ENCODE measurements at regions not wholly inside any gene's neighbourhood (a gene's known extent, or its start where the extent isn't known, plus 50 kb on each side); places are given as distances from the start of the nearest gene placed in this dataset.

- H3K4me3 ChIP-seq (ENCODE audit: low read depth, low read length), result peak overlapping the region; percentile 59
- TF ChIP-seq, protein P1, sequence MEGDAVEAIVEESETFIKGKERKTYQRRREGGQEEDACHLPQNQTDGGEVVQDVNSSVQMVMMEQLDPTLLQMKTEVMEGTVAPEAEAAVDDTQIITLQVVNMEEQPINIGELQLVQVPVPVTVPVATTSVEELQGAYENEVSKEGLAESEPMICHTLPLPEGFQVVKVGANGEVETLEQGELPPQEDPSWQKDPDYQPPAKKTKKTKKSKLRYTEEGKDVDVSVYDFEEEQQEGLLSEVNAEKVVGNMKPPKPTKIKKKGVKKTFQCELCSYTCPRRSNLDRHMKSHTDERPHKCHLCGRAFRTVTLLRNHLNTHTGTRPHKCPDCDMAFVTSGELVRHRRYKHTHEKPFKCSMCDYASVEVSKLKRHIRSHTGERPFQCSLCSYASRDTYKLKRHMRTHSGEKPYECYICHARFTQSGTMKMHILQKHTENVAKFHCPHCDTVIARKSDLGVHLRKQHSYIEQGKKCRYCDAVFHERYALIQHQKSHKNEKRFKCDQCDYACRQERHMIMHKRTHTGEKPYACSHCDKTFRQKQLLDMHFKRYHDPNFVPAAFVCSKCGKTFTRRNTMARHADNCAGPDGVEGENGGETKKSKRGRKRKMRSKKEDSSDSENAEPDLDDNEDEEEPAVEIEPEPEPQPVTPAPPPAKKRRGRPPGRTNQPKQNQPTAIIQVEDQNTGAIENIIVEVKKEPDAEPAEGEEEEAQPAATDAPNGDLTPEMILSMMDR (IDR thresholded peaks at IDR 0.05; ENCODE audit: low read depth, low read length), result no peak
Measured at GRCh38 chr6:26304797-26305640, 60.0 kb upstream of the BTN3A2 start.

GRCh38 chr6:26305641-26305969 is 59.4 kb upstream of the BTN3A2 start:
- H3K4me3 ChIP-seq (ENCODE audit: low read depth, low read length), result peak overlapping the region; percentile 59
- TF ChIP-seq, protein P1 (IDR thresholded peaks at IDR 0.05; ENCODE audit: low read depth, low read length), result no peak

- TF ChIP-seq, protein P1 (IDR thresholded peaks at IDR 0.05; ENCODE audit: low read depth, low read length), result no peak
- H3K4me3 ChIP-seq (ENCODE audit: low read depth, low read length), result no peak overlapping the region
Measured at GRCh38 chr6:26306232-26306631, 58.8 kb upstream of the BTN3A2 start.

DNA sequence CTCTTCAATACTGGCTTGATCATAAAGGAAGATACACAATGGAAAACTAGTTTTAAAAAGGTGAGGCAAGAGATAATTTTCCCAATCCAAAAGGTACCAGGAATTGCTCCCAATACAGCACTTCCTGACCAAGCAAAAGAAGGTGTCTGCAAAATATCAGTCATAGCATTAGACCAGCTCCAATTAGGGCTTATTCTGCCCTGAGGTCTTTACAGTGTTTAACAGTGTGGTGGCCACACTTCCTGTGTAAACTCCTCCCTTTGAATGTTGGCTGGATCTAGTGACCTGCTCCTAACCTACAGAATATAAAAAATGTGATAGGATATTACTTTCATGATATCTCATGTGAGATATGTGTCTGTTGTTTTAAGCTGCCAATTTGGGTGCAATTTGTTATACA is 57.1 kb upstream of the BTN3A2 start:
- H3K4me3 ChIP-seq (ENCODE audit: low read depth, low read length), result no peak overlapping the region
- TF ChIP-seq, protein P1 (IDR thresholded peaks at IDR 0.05; ENCODE audit: low read depth, low read length), result no peak

DNA sequence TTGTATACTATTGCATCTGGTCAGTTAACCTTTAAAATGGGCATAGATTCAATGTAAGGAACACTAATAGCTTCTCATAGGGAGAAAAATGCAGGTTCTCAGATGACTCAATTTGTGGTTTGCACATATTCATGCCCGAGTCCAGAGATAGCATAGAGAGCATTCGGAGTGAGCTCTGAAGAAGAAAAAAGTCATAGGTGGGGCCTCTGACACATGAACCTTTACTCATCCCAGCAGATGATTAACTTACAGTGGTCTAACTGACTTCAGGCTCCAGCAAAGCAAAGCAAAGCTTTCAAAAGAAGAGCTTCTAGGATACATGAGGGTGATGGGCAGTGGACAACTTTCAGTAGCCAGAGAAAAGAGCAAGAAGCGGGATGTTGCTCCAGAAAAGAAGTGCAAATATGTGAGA is 55.3 kb upstream of the BTN3A2 start:
- 0 out of 2 replicates have a peak overlapping the region, but pooled peaks have one; percentile 6 for H3K4me3 ChIP-seq (ENCODE audit: low read depth, low read length)
- TF ChIP-seq, protein P1 (IDR thresholded peaks at IDR 0.05; ENCODE audit: low read depth, low read length), result no peak

- H3K4me3 ChIP-seq (ENCODE audit: low read depth, low read length), result peak overlapping the region; percentile 16; the same call in 1 of the 2 replicates
Measured at GRCh38 chr6:26311012-26311384, 54.0 kb upstream of the BTN3A2 start.

More at GRCh38 chr6:26311012-26311384, 54.0 kb upstream of the BTN3A2 start:
- TF ChIP-seq, protein P1 (IDR thresholded peaks at IDR 0.05; ENCODE audit: low read depth, low read length), result no peak
